ENCODE measurements at regions not wholly inside any gene's neighbourhood (a gene's known extent, or its start where the extent isn't known, plus 50 kb on each side); places are given as distances from the start of the nearest gene placed in this dataset.

- TF ChIP-seq CTCF (IDR thresholded peaks at IDR 0.05) (no peak), POLR2A (IDR thresholded peaks at IDR 0.05) (no peak)
These were observed 159.8 kb upstream of the MVB12B start for GRCh38 chr9:126166866-126167265.
